Stimulated activated CD4-positive, alpha-beta T cell treated with anti-CD3 and anti-CD28 coated beads, Interleukin-4, amount 100 ng/mL, for 4 hours (primary cell): ENCODE measurements at regions not wholly inside any gene's neighbourhood (a gene's known extent, or its start where the extent isn't known, plus 50 kb on each side); places are given as distances from the start of the nearest gene placed in this dataset.

ENCODE experiments used
- DNase-seq, 2 experiments: peaks; one replicate each; pipeline ENCODE4 v3.0.0-alpha.2; 2020

DNA sequence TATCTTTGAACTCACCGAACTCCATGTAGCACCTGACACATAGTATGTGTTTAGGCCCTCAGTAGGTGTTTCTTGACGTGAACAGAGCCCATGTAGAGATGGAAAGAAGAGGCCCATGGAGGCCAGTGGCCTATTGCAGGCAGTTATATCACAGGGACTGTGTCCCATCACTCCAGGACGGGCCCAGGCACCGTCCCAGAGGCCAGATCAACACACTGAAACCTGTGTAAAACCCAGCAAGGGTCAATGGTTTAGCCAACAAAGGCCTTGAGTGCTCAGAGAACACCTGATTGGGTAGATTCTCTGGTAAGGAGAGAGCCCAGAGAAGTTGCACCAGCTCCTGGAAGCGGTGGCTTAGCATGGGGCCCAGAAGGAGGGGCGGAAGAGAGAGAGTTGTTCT, 82.8 kb downstream of the INHBB start:
- no peak for DNase-seq

DNA sequence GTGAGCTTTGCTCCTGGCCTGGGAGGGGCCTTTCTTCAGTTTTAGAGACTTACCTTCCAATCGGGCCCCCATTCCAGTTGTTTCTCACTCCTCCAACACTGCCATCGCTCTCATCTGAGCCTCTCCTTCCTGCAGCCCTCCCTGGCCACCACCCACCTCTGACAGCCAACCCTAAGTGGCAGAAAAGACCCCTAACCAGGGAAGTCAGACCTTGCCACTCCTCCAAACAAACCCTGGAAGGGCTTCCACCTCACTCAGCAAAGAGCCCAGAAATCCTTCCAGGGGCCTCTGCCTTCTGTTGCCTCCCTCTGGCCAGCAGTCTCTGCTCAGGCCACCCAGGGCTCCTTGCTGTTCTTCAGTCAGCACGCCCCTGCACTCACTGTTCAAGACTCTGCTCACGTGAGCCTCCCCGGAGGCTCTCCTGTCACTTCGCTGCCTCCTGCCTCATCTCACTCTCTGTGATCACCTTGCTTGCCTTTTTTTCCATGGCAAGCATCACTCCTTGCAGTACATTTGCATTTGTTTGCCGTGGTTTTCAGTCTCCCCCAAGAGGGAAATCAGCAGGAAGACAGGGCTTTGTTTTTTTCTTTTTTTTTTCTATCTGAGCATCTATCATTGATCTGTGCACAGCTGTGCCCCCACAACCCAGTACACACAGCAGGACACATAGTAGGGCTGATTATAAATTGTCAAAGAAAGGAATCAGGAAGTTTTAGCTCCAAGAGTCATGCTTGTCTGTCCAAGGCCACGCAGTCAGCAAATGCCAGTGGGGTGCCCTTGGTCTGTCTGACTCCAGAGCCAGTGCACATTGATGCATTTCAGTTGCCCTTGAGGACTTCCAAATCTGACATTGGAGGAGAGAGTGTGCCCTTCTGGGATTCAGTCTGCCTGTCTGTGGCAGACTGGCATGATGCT, 83.9 kb downstream of the INHBB start:
- no peak for DNase-seq

GRCh38 chr2:120430501-120430830, 84.5 kb downstream of the INHBB start:
- DNase-seq: no peak

DNA sequence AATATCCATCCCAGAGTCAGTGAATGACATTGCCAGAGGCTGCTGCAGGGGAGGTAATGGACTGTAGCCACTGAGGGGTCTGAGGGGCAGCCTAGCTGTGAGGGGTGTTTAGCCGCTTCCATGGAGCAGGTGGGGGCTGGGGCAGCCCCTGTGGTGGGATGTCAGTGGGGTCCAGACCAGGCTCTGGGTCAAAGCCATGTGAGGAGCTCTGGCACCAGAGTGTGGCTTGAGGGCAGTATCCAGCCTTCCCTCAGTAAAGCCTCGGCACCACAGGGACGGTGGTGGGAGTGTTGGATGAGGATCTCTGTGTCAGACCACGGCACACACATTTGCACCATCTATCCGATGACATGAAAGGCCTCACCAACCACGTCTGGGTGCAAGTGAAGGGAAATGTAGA, 85.0 kb downstream of the INHBB start:
- no peak for DNase-seq

- no peak for DNase-seq
Measured at GRCh38 chr2:120431386-120432292, 85.7 kb downstream of the INHBB start.

GRCh38 chr2:120432293-120432975, 86.5 kb downstream of the INHBB start:
- DNase-seq: no peak

GRCh38 chr2:120432976-120433815, 87.3 kb downstream of the INHBB start:
- DNase-seq: no peak

DNA sequence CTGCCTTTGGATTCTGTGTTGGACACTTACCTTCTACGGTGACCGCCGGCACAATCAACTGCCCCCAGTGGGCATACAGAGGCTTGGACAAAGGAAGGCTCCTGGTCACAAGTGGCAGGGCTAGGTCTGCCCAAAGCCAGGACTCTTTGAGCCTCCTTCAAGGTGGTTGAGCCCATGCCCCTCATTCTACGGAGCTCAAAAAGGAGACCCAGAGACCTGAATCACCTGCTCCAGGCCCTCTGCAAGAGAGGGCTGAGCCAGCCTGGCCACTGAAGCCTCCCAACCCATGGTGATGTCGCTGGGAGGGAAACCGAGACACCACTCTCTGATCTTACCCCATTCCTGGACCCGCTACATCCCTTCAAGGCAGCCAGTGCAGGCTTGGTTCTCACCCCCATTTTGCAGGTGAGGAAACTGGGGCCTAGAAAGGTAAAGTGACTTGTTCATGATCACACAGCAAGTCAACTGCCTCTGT, 87.9 kb downstream of the INHBB start:
- no peak for DNase-seq

- DNase-seq: no peak
Measured at GRCh38 chr2:120434492-120435308, 88.8 kb downstream of the INHBB start.

DNA sequence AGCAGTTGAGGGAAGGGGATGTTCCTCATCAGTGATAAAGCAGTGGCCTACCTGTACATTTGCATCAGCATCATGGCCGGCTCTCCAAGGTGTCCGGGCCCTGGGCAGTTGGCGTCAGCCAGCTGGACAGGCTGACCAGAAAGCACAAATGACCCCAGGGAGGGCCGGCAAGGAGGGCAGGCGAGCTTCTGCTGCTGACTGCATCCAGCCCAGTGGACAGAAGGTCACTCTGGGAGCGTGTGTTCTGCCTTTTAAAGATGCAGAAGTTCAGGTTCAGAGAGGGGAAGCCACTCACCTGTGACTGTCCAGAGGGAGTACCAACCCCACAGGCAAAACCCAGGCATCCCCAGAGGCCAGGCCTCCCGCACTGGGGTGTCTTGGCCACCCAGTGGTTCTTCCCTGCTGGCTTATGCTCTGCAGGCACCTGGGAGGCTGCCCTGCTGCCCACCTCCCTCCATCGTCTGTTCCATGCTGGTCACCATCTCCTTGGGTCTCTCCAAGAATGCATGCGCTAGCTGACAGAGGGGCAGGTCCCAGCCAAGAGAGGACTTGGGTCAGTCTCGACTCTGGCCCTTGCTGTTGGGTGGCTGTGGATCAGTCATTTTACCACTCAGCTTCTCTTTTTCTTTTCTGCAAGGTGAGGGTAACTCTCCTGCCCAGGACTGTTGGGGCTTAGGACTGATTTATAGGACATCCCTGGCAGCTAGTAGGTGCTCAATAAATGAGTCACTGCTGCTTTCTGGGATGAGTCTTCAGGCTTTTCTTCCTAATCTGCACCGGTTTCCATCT, 89.9 kb downstream of the INHBB start:
- no peak for DNase-seq

DNA sequence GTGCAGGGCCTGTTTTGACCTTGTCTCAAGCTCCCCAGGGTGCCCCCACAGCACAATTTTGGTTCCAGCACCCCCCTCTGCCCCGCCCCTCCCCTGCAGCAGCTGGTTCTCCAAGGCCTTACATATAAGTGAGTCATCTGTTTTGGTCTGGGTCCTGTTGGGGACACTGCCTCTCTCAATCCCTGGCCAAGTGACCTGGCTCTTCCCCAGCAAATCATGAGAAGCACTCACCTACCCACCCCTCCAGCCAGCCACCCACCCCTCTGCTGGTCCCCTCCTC, 90.5 kb downstream of the INHBB start:
- no peak for DNase-seq

DNA sequence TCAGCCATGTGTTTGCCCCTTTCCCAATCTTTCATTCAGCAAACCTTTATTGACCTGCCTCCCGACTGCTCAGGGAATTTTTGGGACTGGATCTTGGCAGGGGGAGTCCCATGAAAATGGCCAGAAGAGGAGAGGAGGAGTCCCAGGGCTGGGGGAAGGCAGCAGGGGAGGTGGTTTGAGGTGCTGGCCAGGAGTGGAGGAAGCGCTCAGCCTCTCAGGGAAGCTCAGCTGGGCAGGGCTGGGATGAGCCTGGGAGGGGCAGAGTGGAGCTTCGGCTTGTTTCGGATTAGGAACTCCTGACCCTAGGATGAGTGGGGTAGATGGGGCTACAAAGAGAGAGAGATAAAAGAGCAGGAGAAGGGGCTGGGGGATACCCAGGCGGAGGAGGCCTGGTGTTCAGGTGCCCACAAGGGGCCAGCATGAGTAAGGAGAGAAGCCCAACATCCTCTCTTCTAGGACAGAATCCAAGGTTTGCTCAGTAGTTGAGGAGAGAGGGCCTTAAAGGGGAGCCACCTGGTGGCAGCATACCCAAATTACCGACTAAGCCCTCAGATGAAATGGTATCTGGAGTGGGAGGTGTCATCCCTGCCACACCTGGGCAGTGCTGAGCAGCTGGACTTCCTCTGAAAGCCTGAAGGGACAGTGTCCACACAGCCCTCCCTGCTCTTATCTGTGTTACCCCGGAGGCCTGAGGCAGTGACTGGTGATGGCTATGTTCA, 91.1 kb downstream of the INHBB start:
- DNase-seq: no peak

GRCh38 chr2:120437604-120438000, 91.7 kb downstream of the INHBB start:
- no peak for DNase-seq

DNA sequence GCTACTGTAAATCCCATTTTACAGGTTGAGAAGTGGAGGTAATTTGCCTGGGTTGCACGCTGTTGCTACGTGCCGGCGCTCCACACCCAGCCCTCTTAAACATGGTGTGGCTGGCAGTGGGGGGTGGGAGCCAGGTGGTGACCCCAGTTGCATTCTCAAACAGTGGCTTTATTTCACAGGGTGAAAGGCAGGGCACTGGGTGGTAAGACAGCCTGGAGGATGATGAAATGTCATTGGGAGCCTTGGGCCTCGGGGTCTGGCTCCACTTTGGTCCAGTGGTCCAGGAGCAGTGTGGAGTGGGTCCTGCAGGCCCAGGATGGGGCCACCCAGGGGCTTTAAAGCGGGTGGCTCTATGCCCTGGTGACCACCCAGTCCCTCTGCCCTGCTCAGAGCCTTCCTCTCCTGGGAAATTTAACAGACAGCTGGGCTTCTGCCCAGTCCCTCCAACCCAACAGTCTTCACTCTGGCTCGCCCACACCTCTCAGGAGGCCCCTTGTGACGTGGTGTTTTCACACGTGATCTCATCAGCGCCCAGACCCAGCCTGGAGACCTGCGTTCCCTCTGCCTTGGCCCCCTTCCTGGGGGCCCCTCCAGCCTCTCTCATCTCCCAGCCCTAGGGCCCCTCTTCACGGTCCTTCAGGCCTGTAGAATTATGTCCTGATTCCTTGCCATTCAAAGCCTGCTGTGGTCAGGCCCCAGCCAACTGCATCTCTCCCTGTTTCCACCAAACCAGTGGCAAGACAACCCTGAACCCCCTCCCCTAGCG, 92.5 kb downstream of the INHBB start:
- DNase-seq: no peak

DNA sequence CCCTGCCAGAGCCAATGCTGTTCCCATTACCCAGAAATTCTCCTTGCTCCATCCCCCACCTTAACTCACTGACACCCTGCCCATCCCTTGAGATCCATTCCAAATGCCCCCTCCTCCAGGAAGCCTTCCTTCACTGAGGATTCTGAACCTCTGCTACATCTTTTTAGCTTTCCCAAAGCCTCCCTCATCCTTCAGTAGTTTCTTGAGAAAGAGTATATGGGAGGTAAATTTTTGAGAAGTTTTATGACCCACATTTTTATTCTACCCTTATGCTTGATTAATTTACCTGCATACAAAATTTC, 93.1 kb downstream of the INHBB start:
- DNase-seq: no peak

- no peak for DNase-seq
Measured at GRCh38 chr2:120439637-120440384, 93.9 kb downstream of the INHBB start.

GRCh38 chr2:120440521-120441350, 94.8 kb downstream of the INHBB start:
- DNase-seq: no peak

DNA sequence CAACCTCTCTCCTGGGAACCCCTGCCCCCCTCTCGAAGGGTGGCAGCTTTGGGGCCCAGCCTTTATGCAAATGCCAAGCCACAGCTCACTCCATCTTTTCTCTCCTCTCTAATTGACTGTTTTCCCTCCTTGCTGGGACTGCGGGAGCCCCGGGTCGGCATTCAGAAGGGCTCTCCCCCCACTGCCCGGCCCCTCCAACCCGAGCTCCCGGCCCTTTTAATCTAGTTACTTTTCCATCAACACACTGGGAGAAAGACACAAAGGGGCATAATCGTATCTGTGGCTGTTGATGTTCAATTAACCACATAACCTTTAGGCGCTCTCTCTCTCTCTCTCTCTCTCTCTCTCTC, 95.4 kb downstream of the INHBB start:
- DNase-seq: no peak
